ENCODE measurements at regions not wholly inside any gene's neighbourhood (a gene's known extent, or its start where the extent isn't known, plus 50 kb on each side); places are given as distances from the start of the nearest gene placed in this dataset.
A peak's percentile ranks its signal among the peaks of the same experiment; 100 is the strongest.

DNA sequence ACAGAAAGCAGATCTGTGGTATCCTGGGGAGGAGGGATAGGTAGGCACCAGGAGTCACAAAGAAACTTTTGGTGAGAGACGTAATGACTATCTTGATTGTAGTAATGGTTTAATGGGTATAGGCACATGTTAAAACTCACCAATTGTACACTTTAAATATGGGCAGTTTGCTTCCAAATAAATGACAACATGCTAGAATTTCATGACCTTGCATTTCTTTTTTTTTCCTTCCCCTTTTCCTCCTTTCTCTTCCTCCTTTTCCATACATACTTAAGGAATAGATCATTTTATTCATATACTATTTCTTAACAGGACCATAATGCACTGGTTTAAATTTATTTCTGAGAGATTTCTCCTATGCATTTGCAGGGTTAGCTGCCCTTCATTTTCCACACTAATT is 341.8 kb downstream of the TMEM182 start:
- no peak overlapping the region for H3K4me3 Mint-ChIP-seq (ENCODE audit: low read depth)
- no peaks in the 10 kb centered on the region for H3K36me3 Mint-ChIP-seq (ENCODE audit: low read depth)
- H3K27ac Mint-ChIP-seq = no peak overlapping the region
- DNase-seq (ENCODE audit: low spot score) = no peak
- no peaks in the 10 kb centered on the region for H3K27me3 Mint-ChIP-seq (ENCODE audit: low read depth)
- intact Hi-C loops (cut with micrococcal nuclease) = no loop called here
- no peaks in the 10 kb centered on the region for H3K4me1 Mint-ChIP-seq (ENCODE audit: low read depth)
- no peaks in the 10 kb centered on the region for H3K9me3 Mint-ChIP-seq

DNA sequence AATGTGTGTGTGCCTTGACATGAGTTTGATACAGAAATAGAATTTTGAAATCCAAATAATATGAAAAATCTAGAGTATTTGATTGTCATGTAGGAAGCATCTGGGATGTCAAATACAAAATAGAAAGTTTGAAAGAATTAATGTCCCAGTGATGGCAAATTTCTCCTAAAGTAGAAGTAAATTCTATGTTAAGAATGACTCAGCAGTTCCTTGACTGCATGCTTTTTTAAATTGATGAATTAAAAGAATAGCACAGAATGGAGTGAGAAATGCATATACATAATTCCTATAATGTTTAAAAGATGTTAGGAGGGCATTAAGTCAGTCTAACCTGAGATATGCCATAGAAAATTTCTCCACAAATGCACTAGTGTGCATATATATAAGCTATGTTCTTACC is 357.5 kb downstream of the TMEM182 start:
- Mint-ChIP-seq H3K27ac (no peak overlapping the region), H3K36me3 (ENCODE audit: low read depth) (no peaks in the 10 kb centered on the region), H3K4me3 (ENCODE audit: low read depth) (no peak overlapping the region), H3K4me1 (ENCODE audit: low read depth) (no peaks in the 10 kb centered on the region), H3K27me3 (ENCODE audit: low read depth) (no peaks in the 10 kb centered on the region), H3K9me3 (no peaks in the 10 kb centered on the region)
- DNase-seq (ENCODE audit: low spot score) = no peak
- intact Hi-C loops (cut with micrococcal nuclease) = no loop called here

DNA sequence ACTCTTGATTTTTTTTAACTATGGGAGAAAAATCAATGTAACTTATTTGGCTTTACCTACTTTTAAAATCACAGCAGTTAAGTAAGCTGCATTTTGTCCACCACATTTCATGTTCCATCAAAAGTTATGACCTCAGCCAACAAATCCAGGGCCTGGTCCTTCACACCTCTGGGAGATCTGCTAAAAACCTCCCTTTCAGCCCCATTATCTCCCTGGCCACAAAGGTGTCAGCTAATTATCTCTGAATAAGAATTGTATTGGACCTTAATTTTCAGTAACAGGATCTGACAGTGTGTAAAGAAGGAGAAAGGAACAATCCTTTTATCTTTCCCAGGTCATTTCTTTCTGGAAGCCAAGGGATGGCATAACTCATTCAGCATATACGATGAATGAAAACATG is 359.3 kb downstream of the TMEM182 start:
- H3K27me3 Mint-ChIP-seq (ENCODE audit: low read depth) = no peaks in the 10 kb centered on the region
- DNase-seq (ENCODE audit: low spot score) = no peak
- no peak overlapping the region for H3K4me3 Mint-ChIP-seq (ENCODE audit: low read depth)
- intact Hi-C loops (cut with micrococcal nuclease) = no loop called here
- no peaks in the 10 kb centered on the region for H3K4me1 Mint-ChIP-seq (ENCODE audit: low read depth)
- no peaks in the 10 kb centered on the region for H3K9me3 Mint-ChIP-seq
- H3K27ac Mint-ChIP-seq = no peak overlapping the region
- H3K36me3 Mint-ChIP-seq (ENCODE audit: low read depth) = no peaks in the 10 kb centered on the region

DNA sequence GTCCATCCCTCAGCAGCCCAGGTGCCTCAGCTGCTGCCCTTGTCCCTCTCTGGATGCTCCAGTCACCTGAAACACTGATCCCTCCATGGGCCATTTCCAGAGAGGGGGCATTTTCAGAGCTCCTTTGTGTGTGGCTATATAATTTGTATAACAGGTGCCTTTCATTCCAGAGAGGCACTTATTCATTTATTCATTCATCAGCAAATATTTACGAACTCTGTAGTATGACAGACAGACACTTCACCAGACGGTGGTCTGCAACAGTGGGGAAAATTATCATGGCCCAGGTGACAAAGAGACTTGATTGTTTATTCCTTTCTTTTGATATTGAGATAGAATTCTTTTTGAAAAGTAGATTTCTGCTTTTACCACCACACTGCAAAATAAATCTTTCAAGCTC is 361.7 kb downstream of the TMEM182 start:
- intact Hi-C loops (cut with micrococcal nuclease) = no loop called here
- H3K4me1 Mint-ChIP-seq (ENCODE audit: low read depth) = no peaks in the 10 kb centered on the region
- H3K9me3 Mint-ChIP-seq = no peaks in the 10 kb centered on the region
- H3K27ac Mint-ChIP-seq = no peak overlapping the region
- no peak overlapping the region for H3K4me3 Mint-ChIP-seq (ENCODE audit: low read depth)
- H3K36me3 Mint-ChIP-seq (ENCODE audit: low read depth) = no peaks in the 10 kb centered on the region
- DNase-seq (ENCODE audit: low spot score) = no peak
- H3K27me3 Mint-ChIP-seq (ENCODE audit: low read depth) = no peaks in the 10 kb centered on the region

DNA sequence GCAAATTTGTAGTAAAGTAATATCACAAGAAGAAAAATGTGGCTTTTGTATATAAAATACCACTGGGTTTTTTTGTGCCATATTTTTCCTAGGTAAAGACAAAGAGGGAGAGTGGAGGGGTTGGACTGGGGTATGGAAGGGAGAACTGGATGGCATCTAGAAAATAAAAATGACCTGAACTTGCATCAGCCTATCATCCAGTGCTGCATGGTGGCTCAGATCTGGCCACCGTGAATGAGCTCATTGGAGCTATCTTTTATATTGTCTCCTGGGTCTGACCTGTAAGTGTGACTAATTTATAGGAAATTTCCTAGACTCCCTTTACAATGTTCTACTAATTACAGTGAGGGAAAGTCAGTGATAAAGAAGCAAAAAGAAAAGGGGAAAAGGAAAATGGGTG is 369.0 kb downstream of the TMEM182 start:
- Mint-ChIP-seq H3K27ac (no peak overlapping the region), H3K36me3 (ENCODE audit: low read depth) (peaks cover 2% of the 10 kb centered on the region), H3K4me1 (ENCODE audit: low read depth) (peaks cover 8% of the 10 kb centered on the region), H3K27me3 (ENCODE audit: low read depth) (no peaks in the 10 kb centered on the region), H3K9me3 (peaks cover 4% of the 10 kb centered on the region), H3K4me3 (ENCODE audit: low read depth) (no peak overlapping the region)
- DNase-seq (ENCODE audit: low spot score) = no peak
- intact Hi-C loops (cut with micrococcal nuclease) = no loop called here

GRCh38 chr2:103132536-103133217 is 370.8 kb downstream of the TMEM182 start:
- peaks cover 8% of the 10 kb centered on the region for H3K4me1 Mint-ChIP-seq (ENCODE audit: low read depth)
- peaks cover 14% of the 10 kb centered on the region for H3K9me3 Mint-ChIP-seq
- H3K27ac Mint-ChIP-seq = no peak overlapping the region
- peak overlapping the region; percentile 51 for H3K4me3 Mint-ChIP-seq (ENCODE audit: low read depth)
- intact Hi-C loops (cut with micrococcal nuclease) = no loop called here
- peak; percentile 13 for DNase-seq (ENCODE audit: low spot score)
- peaks cover 2% of the 10 kb centered on the region for H3K36me3 Mint-ChIP-seq (ENCODE audit: low read depth)
- no peaks in the 10 kb centered on the region for H3K27me3 Mint-ChIP-seq (ENCODE audit: low read depth)

- H3K27ac Mint-ChIP-seq = no peak overlapping the region
- peaks cover 23% of the 10 kb centered on the region for H3K4me1 Mint-ChIP-seq (ENCODE audit: low read depth)
- peaks cover 6% of the 10 kb centered on the region for H3K36me3 Mint-ChIP-seq (ENCODE audit: low read depth)
- peaks cover 14% of the 10 kb centered on the region for H3K9me3 Mint-ChIP-seq
- H3K4me3 Mint-ChIP-seq (ENCODE audit: low read depth) = no peak overlapping the region
- intact Hi-C loops (cut with micrococcal nuclease) = no loop called here
- DNase-seq (ENCODE audit: low spot score) = no peak
- H3K27me3 Mint-ChIP-seq (ENCODE audit: low read depth) = no peaks in the 10 kb centered on the region
Observed at GRCh38 chr2:103135679-103136078, 373.8 kb downstream of the TMEM182 start.

DNA sequence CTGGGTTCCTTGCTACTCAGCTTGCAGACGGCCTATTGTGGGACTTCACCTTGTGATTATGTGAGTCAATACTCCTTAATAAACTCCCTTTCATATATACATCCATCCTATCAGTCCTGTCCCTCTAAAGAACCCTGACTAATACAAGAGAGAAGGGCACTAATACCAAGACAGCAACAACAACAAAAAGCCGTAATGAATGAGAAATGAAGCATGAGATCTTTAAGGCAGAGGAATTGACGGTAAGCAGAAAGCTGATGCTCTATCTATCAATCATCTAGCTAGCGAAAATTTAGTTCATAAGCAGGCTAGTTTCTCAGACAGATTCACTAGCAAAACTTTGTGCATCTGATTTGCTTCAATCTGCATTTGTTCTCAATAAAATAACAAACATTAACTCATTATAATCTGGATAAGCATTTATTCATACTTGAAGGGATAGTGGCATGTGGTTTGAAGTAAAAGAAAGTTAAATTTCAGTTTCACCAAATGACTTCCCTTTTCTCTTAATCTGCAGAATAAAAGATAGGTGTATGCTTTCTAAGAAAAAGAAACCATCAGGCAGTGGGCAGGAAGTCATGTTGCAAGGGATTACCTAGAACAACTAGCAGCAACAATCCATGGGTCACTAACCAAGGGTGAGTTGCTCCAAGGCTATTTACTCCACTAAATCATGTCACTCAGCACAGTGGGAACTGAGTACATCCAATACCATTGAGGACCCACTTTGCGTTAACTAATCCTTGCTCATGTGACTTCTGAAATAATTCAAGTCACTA is 376.5 kb downstream of the TMEM182 start:
- Mint-ChIP-seq H3K36me3 (ENCODE audit: low read depth) (peaks cover 6% of the 10 kb centered on the region), H3K27ac (no peak overlapping the region), H3K4me3 (ENCODE audit: low read depth) (no peak overlapping the region), H3K27me3 (ENCODE audit: low read depth) (no peaks in the 10 kb centered on the region), H3K9me3 (peaks cover 24% of the 10 kb centered on the region), H3K4me1 (ENCODE audit: low read depth) (peaks cover 15% of the 10 kb centered on the region)
- intact Hi-C loops (cut with micrococcal nuclease) = no loop called here
- no peak for DNase-seq (ENCODE audit: low spot score)

- Mint-ChIP-seq H3K36me3 (ENCODE audit: low read depth) (peaks cover 6% of the 10 kb centered on the region), H3K27me3 (ENCODE audit: low read depth) (no peaks in the 10 kb centered on the region), H3K4me3 (ENCODE audit: low read depth) (no peak overlapping the region), H3K4me1 (ENCODE audit: low read depth) (peaks cover 15% of the 10 kb centered on the region), H3K27ac (peak overlapping the region; percentile 21), H3K9me3 (peaks cover 24% of the 10 kb centered on the region)
- intact Hi-C loops (cut with micrococcal nuclease) = no loop called here
- no peak for DNase-seq (ENCODE audit: low spot score)
Observed at GRCh38 chr2:103139628-103140268, 377.9 kb downstream of the TMEM182 start.

DNA sequence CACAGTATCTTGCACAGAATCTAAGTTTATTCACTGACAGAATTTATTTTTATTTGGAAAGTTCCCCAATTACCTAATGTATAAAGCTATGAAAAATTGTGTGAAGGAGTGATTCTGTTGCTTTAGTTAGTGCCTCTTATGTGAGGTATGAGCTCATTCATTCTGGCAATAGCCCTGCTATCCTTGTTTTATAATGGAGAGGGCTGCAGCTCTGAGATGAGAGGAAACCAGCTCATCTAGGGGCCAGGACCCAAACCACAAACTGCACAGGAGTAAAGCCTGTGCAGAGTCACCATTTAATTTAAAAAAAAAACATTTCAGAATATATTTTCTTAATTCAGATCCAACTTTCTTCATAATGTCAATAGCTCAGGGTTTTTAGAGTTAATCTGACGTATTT is 383.0 kb downstream of the TMEM182 start:
- H3K27ac Mint-ChIP-seq = no peak overlapping the region

GRCh38 chr2:103145739-103146138 is 383.9 kb downstream of the TMEM182 start:
- Mint-ChIP-seq H3K27ac (no peak overlapping the region), H3K4me1 (ENCODE audit: low read depth) (no peaks in the 10 kb centered on the region), H3K9me3 (peaks cover 11% of the 10 kb centered on the region), H3K27me3 (ENCODE audit: low read depth) (peaks cover 2% of the 10 kb centered on the region), H3K36me3 (ENCODE audit: low read depth) (no peaks in the 10 kb centered on the region), H3K4me3 (ENCODE audit: low read depth) (no peak overlapping the region)
- intact Hi-C loops (cut with micrococcal nuclease) = no loop called here
- DNase-seq (ENCODE audit: low spot score) = no peak

More for the DNA sequence above, 383.0 kb downstream of the TMEM182 start:
- H3K36me3 Mint-ChIP-seq (ENCODE audit: low read depth) = no peaks in the 10 kb centered on the region
- DNase-seq (ENCODE audit: low spot score) = no peak
- intact Hi-C loops (cut with micrococcal nuclease) = no loop called here
- H3K4me1 Mint-ChIP-seq (ENCODE audit: low read depth) = no peaks in the 10 kb centered on the region
- peaks cover 11% of the 10 kb centered on the region for H3K9me3 Mint-ChIP-seq
- no peak overlapping the region for H3K4me3 Mint-ChIP-seq (ENCODE audit: low read depth)
- H3K27me3 Mint-ChIP-seq (ENCODE audit: low read depth) = peaks cover 2% of the 10 kb centered on the region

DNA sequence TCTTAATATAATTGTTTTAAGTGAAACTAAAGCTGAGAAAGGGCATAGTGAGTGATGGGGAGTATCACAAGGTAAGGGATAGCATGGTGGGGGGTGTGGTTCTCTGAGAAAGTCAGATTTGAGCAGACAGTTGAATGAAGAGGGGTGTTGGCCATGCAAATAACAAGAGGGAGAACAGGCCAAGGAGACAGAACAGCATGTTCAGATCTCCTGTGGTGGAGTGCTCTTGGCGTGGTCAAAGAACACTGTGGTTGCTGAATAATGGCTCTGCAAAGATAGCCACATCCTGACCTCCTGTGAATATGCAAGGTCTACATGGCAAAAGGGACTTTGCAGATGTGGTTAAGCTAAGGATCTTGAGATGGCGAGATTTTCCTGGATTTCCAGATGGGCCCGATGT is 389.2 kb downstream of the TMEM182 start:
- Mint-ChIP-seq H3K4me3 (ENCODE audit: low read depth) (no peak overlapping the region), H3K36me3 (ENCODE audit: low read depth) (no peaks in the 10 kb centered on the region), H3K27ac (no peak overlapping the region), H3K4me1 (ENCODE audit: low read depth) (no peaks in the 10 kb centered on the region), H3K27me3 (ENCODE audit: low read depth) (peaks cover 4% of the 10 kb centered on the region), H3K9me3 (no peaks in the 10 kb centered on the region)
- DNase-seq (ENCODE audit: low spot score) = no peak
- intact Hi-C loops (cut with micrococcal nuclease) = no loop called here

- H3K36me3 Mint-ChIP-seq (ENCODE audit: low read depth) = no peaks in the 10 kb centered on the region
- intact Hi-C loops (cut with micrococcal nuclease) = no loop called here
- no peaks in the 10 kb centered on the region for H3K4me1 Mint-ChIP-seq (ENCODE audit: low read depth)
- no peak for DNase-seq (ENCODE audit: low spot score)
- no peaks in the 10 kb centered on the region for H3K9me3 Mint-ChIP-seq
- no peak overlapping the region for H3K27ac Mint-ChIP-seq
- H3K4me3 Mint-ChIP-seq (ENCODE audit: low read depth) = no peak overlapping the region
- H3K27me3 Mint-ChIP-seq (ENCODE audit: low read depth) = peaks cover 2% of the 10 kb centered on the region
Observed at GRCh38 chr2:103152556-103152955, 390.7 kb downstream of the TMEM182 start.

All from activated T-helper 2 cell treated with anti-CD3 and anti-CD28 coated beads, Interferon-gamma antibody, Interleukin-2, Interleukin-4, amounts not matched to agents 10 μg/mL and 5 μg/mL and 100 μg/mL, durations not matched to agents 14 hours and 24 hours and 36 hours (primary cell).